GM12874 (cell line): ENCODE measurements at regions not wholly inside any gene's neighbourhood (a gene's known extent, or its start where the extent isn't known, plus 50 kb on each side); places are given as distances from the start of the nearest gene placed in this dataset.

Experiments used
- CTCF ChIP-seq: IDR thresholded peaks from 2 replicates; pipeline ENCODE4 v1.5.1; 2011; ENCODE audit warnings: low read depth, mild to moderate bottlenecking, control low read depth, low read length, moderate library complexity; ENCODE audit not compliant: insufficient read depth

GRCh38 chr4:57580710-57581599, 470.8 kb upstream of the IGFBP7 start:
- TF ChIP-seq CTCF, result no peak

- no peak for TF ChIP-seq CTCF
Observed at GRCh38 chr4:57575426-57575825, 465.2 kb upstream of the IGFBP7 start.

GRCh38 chr4:57554556-57555092, 444.4 kb upstream of the IGFBP7 start:
- TF ChIP-seq CTCF, result no peak

GRCh38 chr4:57553728-57554127, 443.5 kb upstream of the IGFBP7 start:
- no peak for TF ChIP-seq CTCF

- no peak for TF ChIP-seq CTCF
Observed at GRCh38 chr4:57550198-57550597, 440.0 kb upstream of the IGFBP7 start.

GRCh38 chr4:57548856-57549255, 438.7 kb upstream of the IGFBP7 start:
- TF ChIP-seq CTCF, result no peak

GRCh38 chr4:57544811-57545654, 434.8 kb upstream of the IGFBP7 start:
- no peak for TF ChIP-seq CTCF
